SU-DHL-6 (cell line): ENCODE measurements at regions not wholly inside any gene's neighbourhood (a gene's known extent, or its start where the extent isn't known, plus 50 kb on each side); places are given as distances from the start of the nearest gene placed in this dataset.

Source experiments
- H2AFZ ChIP-seq: fragments of 200-600 bp; sonication (generic); 2 replicates; pipeline ENCODE4 v1.6.1; 2014; ENCODE audit warnings: low read depth, mild to moderate bottlenecking, moderate library complexity, mixed read lengths, antibody characterized with exemption, low read length; ENCODE audit not compliant: severe bottlenecking
- H3F3A ChIP-seq: fragments of 200-600 bp; shearing (Covaris generic); 2 replicates; pipeline ENCODE4 v1.6.0; 2016; ENCODE audit warnings: antibody characterized with exemption, mild to moderate bottlenecking; ENCODE audit not compliant: insufficient read depth
- H3K27ac ChIP-seq: fragments of 200-600 bp; sonication (generic); 2 replicates; pipeline ENCODE4 v1.5.1; 2016; ENCODE audit warnings: low read depth, mild to moderate bottlenecking, low read length, moderate library complexity, mixed read lengths
- H3K27me3 ChIP-seq: fragments of 200-600 bp; sonication (generic), shearing (Covaris generic); 2 replicates; pipeline ENCODE4 v1.6.0; 2014; ENCODE audit warnings: mild to moderate bottlenecking, low read length
- H3K36me3 ChIP-seq: fragments of 200-600 bp; sonication (generic); 2 replicates; pipeline ENCODE4 v1.6.1; 2014; ENCODE audit warnings: mild to moderate bottlenecking, low read length, mixed read lengths
- H3K4me2 ChIP-seq: fragments of 300-600, 200-600 bp; shearing (Covaris generic), sonication (generic); 2 replicates; pipeline ENCODE4 v1.6.0; 2014; ENCODE audit warnings: low read length, low read depth, mild to moderate bottlenecking; ENCODE audit not compliant: poor library complexity, severe bottlenecking
- H3K4me3 ChIP-seq: fragments of 200-600 bp; sonication (generic); 2 replicates; pipeline ENCODE4 v1.5.1; 2014; ENCODE audit warnings: antibody characterized with exemption, low read length, mild to moderate bottlenecking, mixed read lengths; ENCODE audit not compliant: insufficient read depth, poor library complexity, severe bottlenecking
- H3K79me2 ChIP-seq: fragments of 200-600 bp; sonication (generic); 2 replicates; pipeline ENCODE4 v1.6.1; 2014; ENCODE audit warnings: mild to moderate bottlenecking, low read length, moderate library complexity; ENCODE audit not compliant: insufficient read depth
- H3K9ac ChIP-seq: fragments of 200-600 bp; sonication (generic); 2 replicates; pipeline ENCODE4 v1.7.0; 2014; ENCODE audit warnings: mild to moderate bottlenecking, low read length
- H3K9me2 ChIP-seq: fragments of 200-600 bp; sonication (generic); replicated peaks from 2 replicates; pipeline ENCODE4 v1.6.1; 2014; ENCODE audit warnings: low read length; ENCODE audit not compliant: insufficient read depth
- H3K9me3 ChIP-seq: fragments of 200-600 bp; sonication (generic); 2 replicates; pipeline ENCODE4 v1.6.1; 2014; ENCODE audit warnings: low read length, mixed read lengths; ENCODE audit not compliant: insufficient read depth
- H4K20me1 ChIP-seq: fragments of 200-600 bp; sonication (generic); 2 replicates; pipeline ENCODE4 v1.6.1; 2014; ENCODE audit warnings: low read depth, mild to moderate bottlenecking, antibody characterized with exemption, low read length, moderate library complexity, mixed read lengths
- EZH2phosphoT487 ChIP-seq: fragments of 200-600 bp; sonication (generic), shearing (Covaris generic); conservative IDR thresholded peaks from 2 replicates; pipeline ENCODE4 v1.6.1; 2018; ENCODE audit warnings: mild to moderate bottlenecking, antibody characterized with exemption, low read length, moderate library complexity, mixed read lengths
- TF ChIP-seq, protein P1 (sequence below): fragments of 200-600 bp; sonication (generic); IDR thresholded peaks from one replicate; pipeline ENCODE4 v1.5.1; 2017; ENCODE audit warnings: antibody characterized with exemption, mild to moderate bottlenecking, low read length, moderate library complexity; ENCODE audit not compliant: insufficient read depth, poor library complexity, severe bottlenecking

DNA sequence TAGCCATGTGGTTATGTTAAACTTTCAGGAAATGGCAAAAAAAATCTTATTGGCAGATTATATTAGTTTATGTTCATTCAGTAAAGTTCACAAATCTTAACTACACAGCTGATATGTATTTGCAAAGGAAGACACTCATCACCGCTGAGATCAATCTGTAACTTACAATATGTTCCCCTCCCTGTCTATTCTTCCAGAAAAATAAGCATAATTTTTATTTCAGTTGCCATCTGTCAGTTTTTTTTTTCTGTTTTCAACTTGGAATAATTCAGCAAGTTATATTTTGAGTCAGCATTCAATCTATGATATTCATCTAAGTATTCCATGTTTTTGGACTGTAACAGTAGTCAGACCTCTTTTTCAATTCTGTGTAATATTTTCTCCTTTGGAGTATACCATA is 1019.9 kb upstream of the PTPRD start:
- no peaks in the 10 kb centered on the region for H3K79me2 ChIP-seq
- no peaks in the 10 kb centered on the region for H3K36me3 ChIP-seq
- no peaks in the 10 kb centered on the region for H4K20me1 ChIP-seq
- H3K27me3 ChIP-seq = no peaks in the 10 kb centered on the region
- H3K4me3 ChIP-seq = no peak overlapping the region
- no peak for TF ChIP-seq EZH2phosphoT487
- TF ChIP-seq, protein P1, sequence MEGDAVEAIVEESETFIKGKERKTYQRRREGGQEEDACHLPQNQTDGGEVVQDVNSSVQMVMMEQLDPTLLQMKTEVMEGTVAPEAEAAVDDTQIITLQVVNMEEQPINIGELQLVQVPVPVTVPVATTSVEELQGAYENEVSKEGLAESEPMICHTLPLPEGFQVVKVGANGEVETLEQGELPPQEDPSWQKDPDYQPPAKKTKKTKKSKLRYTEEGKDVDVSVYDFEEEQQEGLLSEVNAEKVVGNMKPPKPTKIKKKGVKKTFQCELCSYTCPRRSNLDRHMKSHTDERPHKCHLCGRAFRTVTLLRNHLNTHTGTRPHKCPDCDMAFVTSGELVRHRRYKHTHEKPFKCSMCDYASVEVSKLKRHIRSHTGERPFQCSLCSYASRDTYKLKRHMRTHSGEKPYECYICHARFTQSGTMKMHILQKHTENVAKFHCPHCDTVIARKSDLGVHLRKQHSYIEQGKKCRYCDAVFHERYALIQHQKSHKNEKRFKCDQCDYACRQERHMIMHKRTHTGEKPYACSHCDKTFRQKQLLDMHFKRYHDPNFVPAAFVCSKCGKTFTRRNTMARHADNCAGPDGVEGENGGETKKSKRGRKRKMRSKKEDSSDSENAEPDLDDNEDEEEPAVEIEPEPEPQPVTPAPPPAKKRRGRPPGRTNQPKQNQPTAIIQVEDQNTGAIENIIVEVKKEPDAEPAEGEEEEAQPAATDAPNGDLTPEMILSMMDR = no peak
- no peak overlapping the region for H3K4me2 ChIP-seq
- H2AFZ ChIP-seq = no peak overlapping the region
- no peak overlapping the region for H3K9ac ChIP-seq
- no peaks in the 10 kb centered on the region for H3F3A ChIP-seq
- H3K9me3 ChIP-seq = no peaks in the 10 kb centered on the region
- H3K9me2 ChIP-seq = no peaks in the 10 kb centered on the region
- no peak overlapping the region for H3K27ac ChIP-seq

DNA sequence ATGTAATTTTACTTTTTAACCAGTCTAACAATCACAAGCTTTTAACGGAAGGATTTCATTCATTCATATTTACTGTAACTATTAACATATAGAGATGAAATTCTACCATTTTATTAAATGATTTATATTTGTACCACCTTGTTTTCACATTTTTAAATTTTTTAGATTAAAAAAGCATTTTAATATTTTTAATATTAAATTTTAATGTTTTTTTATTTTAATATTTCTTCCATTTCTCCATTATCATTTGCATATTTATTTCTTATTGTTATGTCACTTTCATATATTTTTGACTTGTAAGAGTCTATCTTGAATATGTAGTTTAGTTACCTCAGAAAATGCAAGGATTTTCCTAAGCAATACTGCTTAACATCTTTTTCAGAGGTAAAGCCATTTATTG is 1034.0 kb upstream of the PTPRD start:
- no peak overlapping the region for H3K4me3 ChIP-seq
- H4K20me1 ChIP-seq = no peaks in the 10 kb centered on the region
- H3K36me3 ChIP-seq = no peaks in the 10 kb centered on the region
- H3F3A ChIP-seq = no peaks in the 10 kb centered on the region
- H3K79me2 ChIP-seq = no peaks in the 10 kb centered on the region
- H3K4me2 ChIP-seq = no peak overlapping the region
- H3K9me3 ChIP-seq = no peaks in the 10 kb centered on the region
- no peak overlapping the region for H2AFZ ChIP-seq
- no peaks in the 10 kb centered on the region for H3K9me2 ChIP-seq
- no peak overlapping the region for H3K27ac ChIP-seq
- no peaks in the 10 kb centered on the region for H3K27me3 ChIP-seq
- no peak for TF ChIP-seq EZH2phosphoT487
- TF ChIP-seq, protein P1 = no peak
- H3K9ac ChIP-seq = no peak overlapping the region

DNA sequence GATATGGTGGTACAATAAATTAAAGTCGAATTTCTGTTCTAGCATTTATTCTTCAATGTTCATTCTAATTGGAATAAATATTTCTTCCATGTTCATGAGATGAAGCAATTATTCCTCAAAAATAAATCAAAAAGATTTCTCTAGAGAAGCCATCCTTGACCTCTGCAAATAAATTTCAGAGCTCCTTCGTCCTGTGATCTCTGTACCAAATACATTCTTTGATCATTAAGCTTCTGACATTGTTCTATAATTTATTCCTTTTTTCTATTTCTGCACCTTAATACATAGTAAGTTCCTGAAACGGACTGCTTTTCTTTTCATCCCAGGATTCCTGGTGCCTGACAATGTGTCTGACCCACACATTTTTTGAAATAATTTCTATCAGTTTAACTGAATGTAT is 1039.3 kb upstream of the TYRP1 start:
- no peaks in the 10 kb centered on the region for H3K36me3 ChIP-seq
- H3K9ac ChIP-seq = no peak overlapping the region
- no peak for TF ChIP-seq EZH2phosphoT487
- TF ChIP-seq, protein P1 = no peak
- H3K4me3 ChIP-seq = no peak overlapping the region
- H2AFZ ChIP-seq = no peak overlapping the region
- no peak overlapping the region for H3K27ac ChIP-seq
- no peaks in the 10 kb centered on the region for H3K79me2 ChIP-seq
- no peaks in the 10 kb centered on the region for H4K20me1 ChIP-seq
- no peaks in the 10 kb centered on the region for H3K9me3 ChIP-seq
- no peaks in the 10 kb centered on the region for H3K9me2 ChIP-seq
- H3K27me3 ChIP-seq = no peaks in the 10 kb centered on the region
- no peak overlapping the region for H3K4me2 ChIP-seq
- H3F3A ChIP-seq = no peaks in the 10 kb centered on the region

DNA sequence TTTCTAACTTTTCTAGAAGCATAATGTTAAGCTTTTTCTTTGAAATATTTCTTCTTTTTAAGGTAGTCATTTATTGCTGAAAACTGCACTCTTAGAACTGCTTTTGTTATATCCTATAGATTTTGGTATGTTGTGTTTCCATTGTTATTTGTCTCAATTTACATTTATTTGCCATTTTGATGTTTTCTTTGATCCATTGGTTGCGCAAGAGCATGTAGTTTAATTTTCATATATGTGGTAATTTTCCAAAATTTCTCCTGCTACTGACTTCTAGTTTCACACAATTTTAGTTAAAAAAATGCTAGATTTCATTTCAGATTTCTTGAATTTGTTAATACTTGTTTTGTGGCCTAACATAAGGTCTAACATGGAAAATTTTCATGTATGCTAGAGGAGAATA is 1029.3 kb upstream of the TYRP1 start:
- H3K27ac ChIP-seq = no peak overlapping the region
- no peak overlapping the region for H3K4me2 ChIP-seq
- no peaks in the 10 kb centered on the region for H3K27me3 ChIP-seq
- no peak overlapping the region for H3K4me3 ChIP-seq
- no peaks in the 10 kb centered on the region for H3K9me3 ChIP-seq
- no peaks in the 10 kb centered on the region for H3F3A ChIP-seq
- TF ChIP-seq, protein P1 = no peak
- no peak for TF ChIP-seq EZH2phosphoT487
- H3K9me2 ChIP-seq = peaks cover 4% of the 10 kb centered on the region; the same call in 1 of the 2 replicates
- H2AFZ ChIP-seq = no peak overlapping the region
- H4K20me1 ChIP-seq = no peaks in the 10 kb centered on the region
- H3K9ac ChIP-seq = no peak overlapping the region
- H3K79me2 ChIP-seq = no peaks in the 10 kb centered on the region
- no peaks in the 10 kb centered on the region for H3K36me3 ChIP-seq
